Mesenchymal stem cell (in vitro differentiated cells and primary cell): ENCODE measurements at regions not wholly inside any gene's neighbourhood (a gene's known extent, or its start where the extent isn't known, plus 50 kb on each side); places are given as distances from the start of the nearest gene placed in this dataset.

Experiments used
- DNase-seq: peaks from one replicate; pipeline ENCODE4 v3.0.0-alpha.2; 2013
- H2AFZ ChIP-seq: one replicate; pipeline ENCODE4 v1.6.1; 2013; ENCODE audit warnings: low read depth, mild to moderate bottlenecking, control low read depth, inconsistent platforms, low read length, moderate library complexity
- H2AK5ac ChIP-seq: 2 replicates; pipeline ENCODE4 v1.6.1; 2013; ENCODE audit warnings: low read length, moderate library complexity, mild to moderate bottlenecking, inconsistent platforms; ENCODE audit not compliant: severe bottlenecking
- H2BK120ac ChIP-seq: one replicate; pipeline ENCODE4 v1.6.1; 2013; ENCODE audit warnings: low read depth, mild to moderate bottlenecking, inconsistent platforms, low read length, moderate library complexity
- H2BK12ac ChIP-seq, 2 experiments: one replicate each; pipeline ENCODE4 v1.6.1; 2013; ENCODE audit warnings: inconsistent platforms in 2 of 2, low read length in 2 of 2, mild to moderate bottlenecking in 2 of 2, moderate library complexity in 2 of 2, control low read depth in 1 of 2
- H2BK15ac ChIP-seq: one replicate; pipeline ENCODE4 v1.6.1; 2013; ENCODE audit warnings: mild to moderate bottlenecking, low read depth, inconsistent platforms; ENCODE audit not compliant: poor library complexity, severe bottlenecking
- H2BK5ac ChIP-seq: 2 replicates; pipeline ENCODE4 v1.6.1; 2013; ENCODE audit warnings: low read depth, mild to moderate bottlenecking, low read length, control low read depth, inconsistent platforms; ENCODE audit not compliant: poor library complexity, severe bottlenecking
- H3K14ac ChIP-seq, 2 experiments: one replicate each; pipeline ENCODE4 v1.6.1; 2013; ENCODE audit warnings: inconsistent platforms in 2 of 2, low read length in 2 of 2, control low read depth in 1 of 2, mild to moderate bottlenecking in 1 of 2, moderate library complexity in 1 of 2
- H3K18ac ChIP-seq, 2 experiments: one replicate each; pipeline ENCODE4 v1.6.1; 2013; ENCODE audit warnings: inconsistent platforms in 2 of 2, low read length in 2 of 2, control low read depth in 1 of 2, low read depth in 1 of 2, mild to moderate bottlenecking in 1 of 2
- H3K23ac ChIP-seq, 2 experiments: one replicate each; pipeline ENCODE4 v1.6.1; 2013; ENCODE audit warnings: inconsistent platforms in 2 of 2, low read length in 2 of 2, mild to moderate bottlenecking in 2 of 2, moderate library complexity in 2 of 2, control low read depth in 1 of 2
- H3K27ac ChIP-seq: 2 replicates; pipeline ENCODE4 v1.5.1; 2013; ENCODE audit warnings: mild to moderate bottlenecking, moderate library complexity, low read length, control low read depth, inconsistent platforms; ENCODE audit not compliant: poor library complexity, severe bottlenecking
- H3K27me3 ChIP-seq, 2 experiments: 2 replicates each; pipeline versions ENCODE4 v1.6.1 to v1.7.0; 2013; ENCODE audit warnings: low read length in 2 of 2, mild to moderate bottlenecking in 2 of 2, moderate library complexity in 2 of 2, control low read depth in 1 of 2, inconsistent platforms in 1 of 2; ENCODE audit not compliant: control insufficient read depth in 1 of 2, insufficient read depth in 1 of 2
- H3K36me3 ChIP-seq, 2 experiments: 2 replicates each; pipeline versions ENCODE4 v1.6.1 to v1.7.0; 2013; ENCODE audit warnings: low read length in 2 of 2, control low read depth in 1 of 2, inconsistent platforms in 1 of 2, low read depth in 1 of 2, mild to moderate bottlenecking in 1 of 2; ENCODE audit not compliant: insufficient read depth in 2 of 2, control insufficient read depth in 1 of 2
- H3K4ac ChIP-seq, 2 experiments: one replicate each; pipeline ENCODE4 v1.6.1; 2013; ENCODE audit warnings: inconsistent platforms in 2 of 2, low read length in 2 of 2, mild to moderate bottlenecking in 2 of 2, moderate library complexity in 2 of 2, control low read depth in 1 of 2, low read depth in 1 of 2
- H3K4me1 ChIP-seq: 2 replicates; pipeline ENCODE4 v1.6.1; 2013; ENCODE audit warnings: low read depth, low read length, control low read depth; ENCODE audit not compliant: control insufficient read depth, insufficient read depth
- H3K4me2 ChIP-seq: 2 replicates; pipeline ENCODE4 v1.6.1; 2013; ENCODE audit warnings: low read length, mild to moderate bottlenecking, inconsistent platforms; ENCODE audit not compliant: poor library complexity, severe bottlenecking
- H3K4me3 ChIP-seq, 2 experiments: 2 replicates each; pipeline versions ENCODE4 v1.5.1 to v1.7.0; 2013; ENCODE audit warnings: low read length in 2 of 2, mild to moderate bottlenecking in 2 of 2, control low read depth in 1 of 2, low read depth in 1 of 2; ENCODE audit not compliant: insufficient read depth in 1 of 2
- H3K79me1 ChIP-seq: replicated peaks from 2 replicates; pipeline ENCODE4 v1.6.1; 2013; ENCODE audit warnings: mild to moderate bottlenecking, control low read depth, low read length, inconsistent platforms; ENCODE audit not compliant: poor library complexity, severe bottlenecking
- H3K9ac ChIP-seq: 2 replicates; pipeline ENCODE4 v1.7.0; 2013; ENCODE audit warnings: mild to moderate bottlenecking, low read length, moderate library complexity
- H3K9me3 ChIP-seq: 2 replicates; pipeline ENCODE4 v1.7.0; 2013; ENCODE audit warnings: mild to moderate bottlenecking, low read length; ENCODE audit not compliant: control insufficient read depth
- H4K8ac ChIP-seq: one replicate; pipeline ENCODE4 v1.6.1; 2013; ENCODE audit warnings: inconsistent platforms, mild to moderate bottlenecking, low read length, moderate library complexity
- H4K91ac ChIP-seq: one replicate; pipeline ENCODE4 v1.6.1; 2013; ENCODE audit warnings: mild to moderate bottlenecking, low read length, inconsistent platforms
- WGBS: methylation state at CpG from one replicate; pipeline ENCODE4 v1.1.7; 2013; ENCODE audit warnings: mixed read lengths; 5-methylcytosine and 5-hydroxymethylcytosine counted together

GRCh38 chr16:8262299-8262698, 328.0 kb downstream of the TMEM114 start:
- H3K18ac ChIP-seq = no peak overlapping the region
- WGBS = 64% methylated on average over 4 of the region's 4 CpGs
- no peak overlapping the region for H3K4ac ChIP-seq
- H3K4me3 ChIP-seq = no peak overlapping the region
- H3K23ac ChIP-seq = no peak overlapping the region
- H2BK120ac ChIP-seq = no peak overlapping the region
- no peak overlapping the region for H3K4me2 ChIP-seq
- H2BK12ac ChIP-seq = no peak overlapping the region
- H3K9me3 ChIP-seq = peaks cover under 1% of the 10 kb centered on the region
- H3K14ac ChIP-seq = no peak overlapping the region
- H4K8ac ChIP-seq = no peak overlapping the region
- H3K27ac ChIP-seq = no peak overlapping the region
- H4K91ac ChIP-seq = no peak overlapping the region
- no peak overlapping the region for H2BK15ac ChIP-seq
- no peaks in the 10 kb centered on the region for H3K36me3 ChIP-seq
- H3K9ac ChIP-seq = no peak overlapping the region
- no peaks in the 10 kb centered on the region for H3K79me1 ChIP-seq
- no peaks in the 10 kb centered on the region for H3K4me1 ChIP-seq
- H3K27me3 ChIP-seq = no peaks in the 10 kb centered on the region
- H2BK5ac ChIP-seq = no peak overlapping the region
- no peak overlapping the region for H2AK5ac ChIP-seq
- H2AFZ ChIP-seq = no peak overlapping the region
- DNase-seq = no peak

GRCh38 chr16:8260140-8260539, 330.2 kb downstream of the TMEM114 start:
- H3K18ac ChIP-seq = no peak overlapping the region
- no peaks in the 10 kb centered on the region for H3K9me3 ChIP-seq
- no peak overlapping the region for H3K4me2 ChIP-seq
- no peak overlapping the region for H3K4ac ChIP-seq
- H3K4me3 ChIP-seq = no peak overlapping the region
- H3K9ac ChIP-seq = no peak overlapping the region
- H3K27ac ChIP-seq = no peak overlapping the region
- no peak overlapping the region for H2AFZ ChIP-seq
- H2AK5ac ChIP-seq = no peak overlapping the region
- no peaks in the 10 kb centered on the region for H3K79me1 ChIP-seq
- no peaks in the 10 kb centered on the region for H3K4me1 ChIP-seq
- H3K23ac ChIP-seq = no peak overlapping the region
- no peak for DNase-seq
- 56% methylated on average over 3 of the region's 3 CpGs for WGBS
- H4K91ac ChIP-seq = no peak overlapping the region
- H3K36me3 ChIP-seq = no peaks in the 10 kb centered on the region
- no peak overlapping the region for H2BK5ac ChIP-seq
- H2BK12ac ChIP-seq = no peak overlapping the region
- no peak overlapping the region for H2BK15ac ChIP-seq
- no peaks in the 10 kb centered on the region for H3K27me3 ChIP-seq
- H2BK120ac ChIP-seq = no peak overlapping the region
- H4K8ac ChIP-seq = no peak overlapping the region
- H3K14ac ChIP-seq = no peak overlapping the region

- H3K4me1 ChIP-seq = no peaks in the 10 kb centered on the region
- no peak overlapping the region for H2AFZ ChIP-seq
- no peaks in the 10 kb centered on the region for H3K79me1 ChIP-seq
- no peaks in the 10 kb centered on the region for H3K27me3 ChIP-seq
- 60% methylated on average over 7 of the region's 7 CpGs for WGBS
- H3K4ac ChIP-seq = no peak overlapping the region
- H3K27ac ChIP-seq = no peak overlapping the region
- no peak overlapping the region for H2BK5ac ChIP-seq
- no peak overlapping the region for H2BK120ac ChIP-seq
- H4K8ac ChIP-seq = no peak overlapping the region
- H4K91ac ChIP-seq = no peak overlapping the region
- no peak overlapping the region for H3K23ac ChIP-seq
- no peak overlapping the region for H2BK12ac ChIP-seq
- no peak overlapping the region for H3K18ac ChIP-seq
- H3K4me2 ChIP-seq = no peak overlapping the region
- no peak for DNase-seq
- H3K14ac ChIP-seq = no peak overlapping the region
- H2BK15ac ChIP-seq = no peak overlapping the region
- no peaks in the 10 kb centered on the region for H3K36me3 ChIP-seq
- no peak overlapping the region for H3K4me3 ChIP-seq
- H3K9ac ChIP-seq = no peak overlapping the region
- no peak overlapping the region for H2AK5ac ChIP-seq
- H3K9me3 ChIP-seq = no peaks in the 10 kb centered on the region
Observed at GRCh38 chr16:8258523-8258922, 331.8 kb downstream of the TMEM114 start.

GRCh38 chr16:8257561-8257960, 332.8 kb downstream of the TMEM114 start:
- no peak overlapping the region for H3K9ac ChIP-seq
- H3K4me3 ChIP-seq = no peak overlapping the region
- no peaks in the 10 kb centered on the region for H3K36me3 ChIP-seq
- no peak overlapping the region for H3K27ac ChIP-seq
- no peak overlapping the region for H2BK12ac ChIP-seq
- no peaks in the 10 kb centered on the region for H3K9me3 ChIP-seq
- no peak overlapping the region for H3K18ac ChIP-seq
- no peaks in the 10 kb centered on the region for H3K79me1 ChIP-seq
- H3K4me1 ChIP-seq = no peaks in the 10 kb centered on the region
- no peak overlapping the region for H4K8ac ChIP-seq
- no peak overlapping the region for H2BK15ac ChIP-seq
- no peak overlapping the region for H2AFZ ChIP-seq
- H2BK120ac ChIP-seq = no peak overlapping the region
- H3K27me3 ChIP-seq = no peaks in the 10 kb centered on the region
- no peak overlapping the region for H3K4ac ChIP-seq
- no peak overlapping the region for H3K4me2 ChIP-seq
- no peak overlapping the region for H2BK5ac ChIP-seq
- no peak overlapping the region for H3K23ac ChIP-seq
- no peak overlapping the region for H4K91ac ChIP-seq
- WGBS = 69% methylated on average over 3 of the region's 3 CpGs
- H3K14ac ChIP-seq = no peak overlapping the region
- no peak overlapping the region for H2AK5ac ChIP-seq
- no peak for DNase-seq
